ENCODE measurements at regions not wholly inside any gene's neighbourhood (a gene's known extent, or its start where the extent isn't known, plus 50 kb on each side); places are given as distances from the start of the nearest gene placed in this dataset.
A peak's percentile ranks its signal among the peaks of the same experiment; 100 is the strongest.
"Not testable (repeated sequence)": the region's sequence is repeated elsewhere in the genome, so short reads cannot be mapped to it uniquely, and the experiment has no call there.

DNA sequence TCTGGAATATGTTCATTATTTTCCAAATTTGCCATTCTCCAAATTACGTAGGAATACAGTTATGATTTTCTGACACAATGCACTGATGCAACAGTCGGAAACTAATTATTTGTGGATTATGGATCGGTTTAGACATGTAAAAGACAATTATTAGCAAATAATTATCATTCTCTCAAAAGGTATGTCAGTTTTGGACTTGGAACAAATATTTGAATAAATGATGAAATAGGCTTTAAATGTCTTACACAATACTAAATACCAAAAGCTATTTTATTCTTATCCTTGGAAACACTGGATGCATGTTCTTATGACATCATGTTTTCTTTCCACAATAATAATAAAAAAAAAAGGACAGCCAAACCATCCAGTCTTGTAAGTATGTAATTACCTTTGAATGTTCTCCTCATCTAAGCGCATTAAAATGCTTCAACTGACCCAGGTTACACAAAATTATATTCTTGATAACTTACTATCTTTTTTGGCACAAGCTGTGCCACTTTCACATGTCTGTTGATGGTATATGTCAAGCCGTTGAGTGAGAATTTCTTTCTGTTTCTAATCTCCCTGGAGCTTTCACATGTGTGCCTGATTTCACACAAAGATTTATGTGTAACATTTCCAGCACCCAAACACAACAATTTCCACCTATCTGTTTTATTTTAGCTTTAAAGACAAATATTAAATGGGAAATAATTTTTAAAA lies 238.5 kb upstream of the ZNF385D start:
- DNase-seq (ENCODE audit: low read depth), result no peak

DNA sequence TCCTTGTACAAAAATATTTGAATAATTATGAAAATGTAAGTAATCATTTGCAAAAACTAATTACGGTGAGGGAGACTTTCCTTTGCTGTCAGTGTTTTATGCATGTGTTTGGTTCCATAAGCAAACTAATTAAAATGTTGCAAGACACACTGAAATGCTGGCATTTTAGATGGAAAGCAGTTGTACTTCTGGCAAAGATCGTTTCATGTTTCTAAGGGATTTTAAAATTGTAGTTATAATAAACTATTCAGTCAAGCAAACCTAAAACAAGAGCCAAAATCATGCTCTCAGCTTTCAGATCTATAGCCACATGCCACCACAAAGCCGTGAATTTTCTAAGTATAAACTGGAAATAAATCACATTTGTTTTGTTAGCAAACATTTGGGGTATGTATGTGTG lies 240.1 kb upstream of the ZNF385D start:
- DNase-seq (ENCODE audit: low read depth), result no peak

DNA sequence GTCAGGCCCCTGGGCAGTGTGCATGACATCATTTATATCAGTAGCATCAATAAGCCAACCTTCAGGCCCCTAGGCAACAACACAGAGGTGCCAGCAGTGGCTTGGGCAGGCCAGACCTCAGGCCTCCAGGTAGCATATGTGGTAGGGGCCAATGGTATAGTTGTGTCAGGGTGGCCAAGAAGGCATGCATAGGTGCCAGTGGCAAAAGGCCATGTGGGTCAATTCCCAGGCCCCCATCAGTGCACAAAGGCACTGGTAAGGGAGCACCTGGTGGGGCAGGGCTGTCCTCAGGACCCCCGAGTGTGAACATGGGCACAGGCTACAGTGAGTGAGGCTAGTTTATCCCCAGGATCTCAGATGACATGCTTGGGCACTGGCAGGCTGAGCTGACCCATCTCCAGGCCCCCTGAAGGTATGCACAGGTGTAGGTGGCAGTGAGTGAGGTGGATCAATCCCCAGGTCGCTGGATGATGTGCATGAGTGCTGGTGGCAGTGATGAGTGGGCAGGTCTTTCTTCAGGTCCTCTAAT lies 244.1 kb upstream of the ZNF385D start:
- DNase-seq (ENCODE audit: low read depth), result no peak

DNA sequence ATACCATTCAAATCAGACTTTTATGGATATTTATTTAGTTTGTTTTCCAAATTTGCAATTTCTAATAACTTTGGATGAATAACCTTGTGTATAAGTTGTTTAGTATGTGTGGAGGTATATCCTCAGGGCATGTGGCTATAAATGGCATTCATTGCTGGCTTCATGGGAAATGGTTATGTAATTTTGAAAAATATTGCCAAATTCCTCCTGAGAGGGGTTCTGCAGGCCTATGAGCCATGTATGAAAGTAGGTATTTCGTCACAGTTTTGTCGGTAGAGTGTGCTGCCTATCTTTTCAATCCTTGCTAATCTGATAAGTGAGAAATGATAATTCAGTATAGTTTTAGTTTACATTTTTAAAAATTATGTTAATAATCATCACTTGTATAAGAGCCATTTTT lies 256.4 kb upstream of the ZNF385D start:
- DNase-seq (ENCODE audit: low read depth), result no peak

DNA sequence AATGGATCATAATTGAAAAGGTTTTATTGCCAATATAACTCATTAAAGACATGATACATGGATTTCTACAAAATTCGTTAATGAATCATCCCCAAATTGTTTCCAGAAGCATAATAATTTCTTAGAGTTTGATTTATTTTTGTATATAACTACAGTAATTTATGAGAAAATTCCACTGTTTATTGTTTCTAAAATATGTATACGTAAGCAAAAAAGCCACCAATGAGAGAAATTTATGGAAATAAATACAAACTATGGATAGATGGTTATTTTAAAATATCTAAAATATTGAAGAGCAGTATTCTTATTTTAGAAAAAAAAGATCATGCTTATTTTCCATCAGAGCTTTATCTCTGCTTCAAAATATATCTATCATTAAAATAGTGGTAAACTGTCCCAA lies 260.0 kb upstream of the ZNF385D start:
- DNase-seq (ENCODE audit: low read depth), result no peak

DNA sequence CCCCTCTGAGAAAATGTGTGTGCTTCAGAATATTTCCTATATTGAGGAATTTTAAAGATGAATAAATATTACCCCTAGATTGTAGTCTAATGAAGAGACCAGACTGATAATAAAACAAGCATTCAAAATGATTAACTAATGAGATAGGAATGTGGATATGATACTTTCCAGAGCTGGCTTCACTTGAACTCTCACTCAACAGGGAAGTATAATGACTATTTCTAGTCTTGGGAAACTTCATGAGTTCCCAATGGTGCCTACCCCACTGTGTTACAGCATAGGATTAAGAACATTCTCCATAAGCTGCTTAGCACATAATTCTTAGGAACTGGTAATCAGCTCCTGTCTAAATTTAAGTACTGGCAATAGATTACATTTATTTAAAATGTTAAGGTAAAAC lies 261.5 kb upstream of the ZNF385D start:
- peak; percentile 2 for DNase-seq (ENCODE audit: low read depth)

DNA sequence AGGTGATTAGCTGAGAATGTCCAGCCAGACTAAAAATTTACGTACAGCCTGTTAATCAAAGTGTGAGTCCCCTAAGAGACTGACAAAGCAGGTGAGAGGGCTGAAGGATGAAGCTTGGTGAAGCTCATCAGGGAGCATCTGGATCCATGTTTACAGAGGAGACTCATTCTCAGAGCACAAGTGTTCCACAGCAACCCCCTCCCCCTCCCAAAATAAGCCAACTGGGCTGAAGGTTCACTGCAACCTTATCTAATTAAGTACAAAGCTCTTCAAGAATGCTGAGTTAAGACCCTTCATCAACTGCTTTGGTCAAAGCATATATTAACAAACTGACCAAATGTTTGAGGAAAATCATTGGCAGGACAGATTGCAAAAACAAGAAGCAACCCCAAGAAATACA lies 262.6 kb upstream of the ZNF385D start:
- no peak for DNase-seq (ENCODE audit: low read depth)

DNA sequence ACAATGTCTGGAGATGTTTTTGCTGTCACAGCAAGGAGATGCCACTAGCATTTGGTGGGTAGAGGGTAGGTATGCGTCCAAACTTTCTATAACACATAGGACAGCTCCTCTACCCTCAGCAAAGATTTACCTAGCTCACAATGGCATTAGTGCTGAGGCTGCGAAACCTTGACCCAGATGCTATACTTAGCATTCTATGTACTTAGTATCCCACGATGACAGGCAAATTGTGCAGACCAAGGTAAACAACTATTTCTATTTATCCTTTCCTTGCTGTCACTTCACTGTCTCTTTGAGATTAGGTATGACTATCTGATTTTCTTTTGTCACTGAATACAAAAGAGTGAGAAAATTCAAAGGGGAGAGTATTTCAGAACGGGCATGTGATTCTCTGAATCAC lies 265.2 kb upstream of the ZNF385D start:
- no peak for DNase-seq (ENCODE audit: low read depth)

DNA sequence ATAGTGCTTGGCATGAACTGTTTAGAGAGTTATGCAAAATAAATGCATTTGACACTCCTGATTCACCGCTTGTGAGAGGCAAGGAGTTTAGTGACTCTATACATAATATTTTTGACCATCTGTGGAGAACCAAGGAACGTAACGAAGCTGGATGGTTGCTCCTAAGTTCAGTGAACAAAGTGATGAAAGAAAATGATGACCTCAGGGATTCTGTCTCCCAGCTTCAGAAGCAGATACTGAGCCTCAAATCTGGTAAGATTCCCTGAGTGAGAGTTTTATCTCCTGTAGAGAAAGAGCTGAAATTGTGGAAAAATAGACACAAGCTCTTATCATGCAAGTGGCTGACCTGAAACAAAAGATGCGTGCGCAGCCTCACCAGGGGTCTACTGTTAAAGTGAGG lies 273.6 kb upstream of the ZNF385D start:
- not testable (repeated sequence) for DNase-seq (ENCODE audit: low read depth)

DNA sequence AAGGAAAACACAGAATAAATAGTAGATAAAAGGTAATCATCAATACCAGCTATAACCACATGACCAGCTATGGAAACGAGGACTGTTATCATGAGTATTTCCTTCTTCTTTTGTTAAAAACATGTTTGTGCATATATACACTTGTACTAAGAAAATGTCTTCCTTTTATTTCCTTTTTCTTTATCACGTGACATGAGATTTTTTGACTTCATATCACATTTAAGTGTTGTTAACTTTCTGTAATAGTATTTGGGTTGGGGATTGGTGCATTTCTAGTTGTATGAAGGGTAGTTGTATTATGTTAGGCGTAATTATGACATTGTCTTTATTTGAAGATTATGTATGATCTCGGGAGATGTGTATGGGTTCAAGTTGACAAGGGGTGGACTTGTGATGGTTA lies 278.5 kb upstream of the ZNF385D start:
- no peak for DNase-seq (ENCODE audit: low read depth)

DNA sequence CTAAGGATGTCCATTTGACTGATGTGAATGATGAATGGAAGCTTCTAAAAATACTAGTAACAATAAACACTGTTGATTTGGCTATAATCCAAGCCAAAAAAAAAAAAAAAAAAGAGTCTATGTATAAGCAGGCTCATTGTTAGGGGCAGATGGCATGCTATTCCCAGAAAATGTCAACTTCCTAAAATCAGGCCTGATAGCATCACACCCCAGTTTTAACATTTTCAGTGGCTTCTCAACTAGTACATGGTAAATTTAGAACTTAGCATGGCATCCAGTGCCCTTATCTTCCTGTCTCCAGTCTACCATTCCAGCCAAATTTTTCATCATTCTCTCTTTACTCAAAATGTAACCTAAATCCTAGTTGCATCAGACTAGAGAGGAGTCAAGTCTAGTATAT lies 288.2 kb upstream of the ZNF385D start:
- no peak for DNase-seq (ENCODE audit: low read depth)

DNA sequence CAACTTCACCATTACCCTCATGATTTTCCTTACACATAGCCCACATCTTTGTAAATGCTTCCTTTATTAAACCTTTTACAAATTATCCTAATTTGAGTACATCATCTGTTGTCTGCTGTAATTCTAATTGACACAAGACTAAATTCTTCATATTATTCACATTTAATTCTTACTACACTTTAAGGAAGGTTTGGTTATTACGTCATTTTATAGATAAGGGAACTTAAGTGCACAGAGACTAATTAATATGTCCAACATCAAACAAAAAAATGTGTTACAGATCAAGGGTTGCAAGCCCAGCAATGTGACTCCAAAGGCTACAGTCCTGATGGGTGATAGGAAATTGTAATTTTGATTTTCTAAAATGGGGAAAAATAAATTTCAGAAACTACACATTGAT lies 289.1 kb upstream of the ZNF385D start:
- no peak for DNase-seq (ENCODE audit: low read depth)

DNA sequence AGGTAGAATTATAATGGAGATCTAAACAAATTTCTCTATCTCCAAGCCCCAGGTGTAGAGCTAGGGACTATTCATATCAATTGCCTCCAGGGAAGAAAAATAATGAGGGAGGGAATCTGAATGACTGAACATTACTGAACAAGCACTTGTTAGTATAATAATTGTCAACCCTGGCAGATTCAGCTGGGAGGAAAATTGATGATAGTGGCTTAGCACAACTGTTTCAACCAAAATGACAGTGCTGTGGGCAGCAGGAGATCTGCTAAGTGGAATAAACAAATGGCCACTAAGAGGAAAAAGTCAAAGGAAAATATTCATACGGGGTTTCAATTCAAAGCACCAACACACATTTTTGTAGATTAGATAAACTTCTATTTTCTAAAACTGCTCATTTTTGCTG lies 294.9 kb upstream of the ZNF385D start:
- DNase-seq (ENCODE audit: low read depth), result no peak

DNA sequence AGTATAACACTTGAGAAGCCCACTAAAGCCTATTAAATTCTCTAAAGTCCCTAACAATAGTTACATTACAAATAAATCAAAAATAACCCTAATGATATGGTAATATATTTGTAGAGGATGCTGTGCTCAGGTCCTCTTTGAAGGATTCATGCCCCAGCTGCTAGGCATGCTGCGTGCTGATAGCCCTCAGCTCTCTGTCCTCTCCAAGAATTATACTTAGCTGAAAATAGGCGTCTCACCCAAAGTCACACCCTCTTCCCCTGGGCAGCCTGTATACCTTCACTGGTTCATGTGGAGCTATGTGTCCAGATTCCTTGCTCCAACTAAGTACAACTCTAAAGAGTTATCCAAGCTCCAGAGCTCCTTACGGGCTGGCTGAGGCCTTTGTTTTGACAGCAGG lies 312.5 kb upstream of the ZNF385D start:
- no peak for DNase-seq (ENCODE audit: low read depth)

DNA sequence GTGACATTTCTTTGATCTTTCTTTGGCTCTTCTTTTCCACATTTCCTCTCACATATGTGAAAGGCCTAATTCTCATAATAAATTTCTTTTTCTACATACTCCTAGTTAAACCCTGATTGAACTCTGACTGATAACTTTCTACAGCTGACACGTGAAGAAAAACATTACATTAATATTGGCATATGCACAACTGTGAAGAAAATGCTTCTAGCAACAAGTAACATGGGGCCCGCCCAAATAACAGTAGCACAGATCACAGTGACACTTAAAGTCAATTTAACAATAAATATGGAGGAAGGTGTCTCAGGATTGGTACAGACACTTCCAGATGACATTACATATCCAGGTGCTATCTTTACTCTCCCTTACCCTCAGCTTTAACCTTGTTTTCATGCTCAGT lies 317.6 kb upstream of the ZNF385D start:
- no peak for DNase-seq (ENCODE audit: low read depth)

DNA sequence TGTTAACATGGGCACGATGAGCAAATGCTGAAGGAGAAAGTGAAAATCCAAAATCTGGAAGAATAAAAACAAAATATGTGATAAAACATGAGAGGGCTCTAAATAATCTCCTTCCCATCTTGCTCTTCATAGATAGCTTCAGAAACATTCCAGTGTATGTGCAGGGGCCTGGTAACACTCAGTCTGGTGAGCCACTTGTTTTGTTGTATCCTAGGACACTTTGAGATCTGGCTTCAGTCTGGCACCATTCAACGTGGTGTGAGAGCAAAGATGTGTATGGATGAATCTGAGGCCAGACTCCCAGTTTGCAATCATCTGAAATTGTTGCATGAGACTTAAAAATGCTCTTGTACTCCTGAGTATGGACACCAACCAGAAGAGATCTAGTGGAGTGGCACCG lies 337.2 kb upstream of the ZNF385D start:
- no peak for DNase-seq (ENCODE audit: low read depth)

DNA sequence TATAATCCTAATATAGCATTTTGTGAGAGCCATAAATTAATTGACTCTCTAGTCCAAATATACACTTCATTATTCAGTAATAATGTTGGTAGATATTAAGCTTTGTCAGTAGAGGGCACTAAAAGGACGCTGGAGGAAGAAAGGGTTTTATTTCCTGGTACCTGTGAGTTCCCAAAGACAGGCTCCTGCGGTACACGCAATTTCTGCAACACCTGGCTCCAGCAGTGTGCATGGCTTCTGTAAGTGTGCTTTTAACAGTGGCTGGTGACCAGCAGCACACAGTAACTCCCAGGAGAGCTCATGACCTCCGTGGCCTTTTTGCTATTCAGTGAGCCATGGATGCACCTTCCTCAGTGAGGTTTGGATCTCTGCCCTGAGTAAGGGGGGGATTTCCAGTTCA lies 338.3 kb upstream of the ZNF385D start:
- peak; percentile 8 for DNase-seq (ENCODE audit: low read depth)

DNA sequence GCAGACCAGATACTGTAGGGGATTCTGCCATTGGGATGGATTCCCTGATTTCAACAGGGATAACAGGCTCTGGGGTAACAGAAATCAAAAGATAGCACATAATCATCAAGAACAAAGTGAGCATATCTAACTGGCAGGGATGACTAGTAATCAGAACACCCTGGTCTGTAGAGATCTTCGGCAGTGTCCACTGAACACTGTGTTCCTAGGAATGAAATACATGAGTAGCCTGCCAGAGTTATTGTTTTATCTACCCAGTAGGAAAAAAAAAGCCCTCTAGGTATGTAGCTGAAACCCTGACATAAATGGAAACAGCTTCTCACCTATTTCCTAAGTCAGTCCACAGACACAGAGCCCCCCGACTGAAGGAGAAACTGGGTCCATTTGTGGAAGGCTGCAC lies 340.3 kb upstream of the ZNF385D start:
- DNase-seq (ENCODE audit: low read depth), result no peak

DNA sequence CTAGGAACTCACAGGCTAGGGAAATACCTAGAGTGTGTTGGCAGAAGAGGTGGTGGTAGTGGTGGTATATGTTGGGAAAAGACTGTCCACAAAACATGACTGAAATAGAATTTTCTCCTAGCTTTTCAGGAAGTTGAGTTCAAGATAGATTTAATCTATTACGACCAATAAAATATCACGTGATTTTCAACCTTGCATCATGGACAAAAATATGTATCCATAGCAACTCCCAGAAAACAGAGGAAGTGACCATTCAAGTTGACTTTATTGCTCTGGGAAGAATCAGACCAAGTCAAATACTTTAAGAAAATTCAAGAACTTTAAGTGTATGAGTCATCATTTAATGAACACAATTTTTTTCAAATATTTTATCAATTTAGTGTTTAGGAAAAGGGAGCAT lies 347.0 kb upstream of the ZNF385D start:
- DNase-seq (ENCODE audit: low read depth), result no peak

DNA sequence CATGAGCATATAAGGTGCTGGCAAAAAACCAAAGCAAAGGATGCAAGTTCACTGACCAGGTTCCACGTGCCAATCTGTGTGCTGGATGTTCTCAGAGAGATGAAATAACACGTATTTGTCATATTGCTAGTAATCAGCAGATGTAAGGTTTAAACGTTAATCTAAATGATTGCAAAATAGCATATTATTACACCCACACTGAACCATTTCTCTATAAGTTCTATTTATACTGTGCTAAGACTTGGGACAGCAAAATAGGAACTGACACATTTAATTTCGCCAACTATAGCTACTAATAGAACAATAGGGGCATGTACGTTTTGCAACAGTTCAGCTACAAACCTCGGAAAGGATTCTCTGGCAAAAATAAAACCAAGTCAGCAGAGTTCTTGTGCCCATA lies 350.3 kb upstream of the ZNF385D start:
- DNase-seq (ENCODE audit: low read depth), result no peak

DNA sequence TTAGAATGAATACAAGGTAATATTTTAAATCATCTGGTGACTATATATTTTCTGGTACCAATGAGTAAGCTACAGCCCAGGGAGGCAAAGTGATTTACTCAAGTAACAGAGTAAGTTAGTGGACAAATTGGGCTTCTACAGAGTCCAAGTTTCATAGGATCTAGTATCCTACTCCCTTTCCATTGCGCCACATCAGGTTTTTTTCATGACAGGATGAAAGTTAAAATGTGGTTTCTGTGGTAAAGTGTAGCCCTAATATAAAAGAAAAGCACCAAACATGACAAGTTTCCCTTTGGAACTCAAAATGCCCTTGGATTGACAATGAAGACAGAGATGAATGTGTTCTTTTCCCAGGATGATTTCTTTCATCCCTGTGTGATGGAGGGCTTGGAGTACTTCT lies 350.8 kb upstream of the ZNF385D start:
- no peak for DNase-seq (ENCODE audit: low read depth)

DNA sequence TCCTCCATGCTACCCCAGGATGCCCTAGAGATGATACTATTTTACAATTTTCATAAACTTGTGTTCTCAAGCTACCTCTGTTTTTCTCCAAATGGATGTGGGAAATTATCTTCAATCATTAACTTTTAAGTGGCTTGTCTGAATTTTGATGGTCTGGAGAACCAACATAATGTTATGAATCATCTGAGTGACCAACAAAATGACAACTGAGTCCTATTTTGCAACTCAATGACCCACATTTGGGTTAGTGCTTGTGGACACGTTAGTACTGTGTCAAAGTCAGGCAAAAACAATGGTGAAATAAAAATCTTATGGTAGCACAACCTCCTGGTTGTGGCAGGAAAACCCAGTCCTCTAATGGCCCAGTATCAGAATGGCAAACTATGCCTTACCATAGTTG lies 352.4 kb upstream of the ZNF385D start:
- no peak for DNase-seq (ENCODE audit: low read depth)

DNA sequence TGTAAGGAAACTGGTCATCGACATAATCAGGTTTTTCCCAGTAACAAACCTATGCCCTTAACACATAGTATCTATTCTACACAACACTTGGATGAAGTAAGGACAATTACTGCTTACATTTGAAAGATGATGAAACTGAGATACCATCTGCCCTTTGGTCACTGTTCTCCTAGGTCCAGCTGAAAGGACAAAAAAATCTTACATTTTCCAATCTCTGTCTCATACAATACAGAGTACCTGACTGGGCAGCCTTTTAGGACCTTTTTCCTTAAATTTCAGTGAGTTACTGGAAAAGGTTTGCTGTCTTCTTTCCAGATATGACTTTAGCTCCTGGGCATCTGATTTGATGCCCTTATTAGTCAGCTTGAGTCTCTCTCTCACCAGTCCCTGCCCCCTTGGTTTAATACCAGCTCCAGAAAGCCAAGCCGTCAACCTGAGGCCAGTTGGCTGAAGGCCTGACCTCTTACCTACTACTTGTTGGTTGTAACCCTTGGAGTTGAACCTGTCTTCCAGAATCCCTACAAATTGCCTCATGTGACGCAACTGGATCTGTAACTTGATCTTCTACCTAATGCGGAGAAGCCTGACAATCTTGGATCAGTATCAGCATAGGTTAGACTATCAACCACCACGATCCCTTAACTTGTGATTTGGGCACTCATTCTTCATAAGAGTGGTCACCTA lies 355.3 kb upstream of the ZNF385D start:
- DNase-seq (ENCODE audit: low read depth), result no peak

DNA sequence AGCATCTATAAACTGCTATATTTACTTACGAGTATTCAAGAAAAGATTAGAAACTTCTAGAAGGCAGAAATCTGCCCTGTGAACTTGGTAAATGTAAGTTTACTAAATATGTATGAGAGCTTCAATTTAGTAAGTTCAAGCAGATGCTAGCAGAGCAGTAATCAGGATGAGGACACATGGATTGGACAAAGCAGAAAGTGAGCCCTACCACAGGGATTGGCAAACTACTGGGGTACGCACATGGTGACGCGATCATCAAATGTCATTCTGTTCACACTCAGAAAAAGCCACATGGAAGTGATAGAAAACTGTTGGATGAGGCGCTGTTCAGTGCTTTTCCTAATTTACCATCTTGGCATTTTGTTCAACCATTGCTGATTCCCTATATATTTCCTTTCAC lies 360.2 kb upstream of the ZNF385D start:
- no peak for DNase-seq (ENCODE audit: low read depth)

Measured in LHCN-M2 (cell line).